Mammary epithelial cell (primary cell): ENCODE measurements at regions not wholly inside any gene's neighbourhood (a gene's known extent, or its start where the extent isn't known, plus 50 kb on each side); places are given as distances from the start of the nearest gene placed in this dataset.

Source experiments
- CTCF ChIP-seq, 2 donors: IDR thresholded peaks in 1 of 2; conservative IDR thresholded peaks in 1 of 2; 2 replicates each; pipeline ENCODE4 v1.5.1; 2011 to 2012; ENCODE audit warnings: inconsistent platforms in 2 of 2, low read length in 2 of 2, mild to moderate bottlenecking in 2 of 2, control low read depth in 1 of 2, low read depth in 1 of 2; ENCODE audit not compliant: insufficient read depth in 1 of 2; ENCODE audit errors: extremely low read depth in 1 of 2
- EZH2 ChIP-seq: IDR thresholded peaks from 2 replicates; pipeline ENCODE4 v1.6.1; 2012; ENCODE audit warnings: low read length, inconsistent platforms, borderline replicate concordance

GRCh38 chr1:181417915-181418314 is 65.4 kb upstream of the CACNA1E start:
- TF ChIP-seq CTCF (conservative IDR thresholded peaks at IDR 0.05 in 1 of 2, IDR thresholded peaks at IDR 0.05 in 1 of 2; ENCODE audit: extremely low read depth in 1 of 2, insufficient read depth in 1 of 2, low read depth in 1 of 2, low read length in 2 of 2) (no peak), EZH2 (no peak)
